Large intestine (tissue), 3 donors: ENCODE measurements at regions not wholly inside any gene's neighbourhood (a gene's known extent, or its start where the extent isn't known, plus 50 kb on each side); places are given as distances from the start of the nearest gene placed in this dataset.
"Not testable (repeated sequence)": the region's sequence is repeated elsewhere in the genome, so short reads cannot be mapped to it uniquely, and the experiment has no call there.

Source experiments
- DNase-seq, 2 donors: peaks; one replicate each; pipeline versions ENCODE4 v3.0.0 to v3.0.0-alpha.2; 2013
- H3K27ac ChIP-seq: one replicate; pipeline ENCODE4 v1.5.1; 2013; ENCODE audit warnings: low read length
- H3K27me3 ChIP-seq: 2 replicates; pipeline ENCODE4 v1.6.1; 2013; ENCODE audit warnings: low read length; ENCODE audit not compliant: control insufficient read depth, insufficient read depth
- H3K36me3 ChIP-seq: 2 replicates; pipeline ENCODE4 v1.6.1; 2013; ENCODE audit warnings: low read length; ENCODE audit not compliant: control insufficient read depth, insufficient read depth
- H3K4me1 ChIP-seq: one replicate; pipeline ENCODE4 v1.6.1; 2013; ENCODE audit warnings: low read length; ENCODE audit not compliant: control insufficient read depth, insufficient read depth
- H3K4me3 ChIP-seq: one replicate; pipeline ENCODE4 v1.5.1; 2013; ENCODE audit warnings: low read length
- H3K9me3 ChIP-seq: one replicate; pipeline ENCODE4 v1.6.1; 2013; ENCODE audit warnings: mild to moderate bottlenecking, low read depth, low read length, moderate library complexity; ENCODE audit not compliant: control insufficient read depth
- WGBS: methylation state at CpG from one replicate; pipeline ENCODE4 v1.1.5; 2013; ENCODE audit warnings: low lambda C conversion rate; ENCODE audit not compliant: insufficient coverage; 5-methylcytosine and 5-hydroxymethylcytosine counted together

DNA sequence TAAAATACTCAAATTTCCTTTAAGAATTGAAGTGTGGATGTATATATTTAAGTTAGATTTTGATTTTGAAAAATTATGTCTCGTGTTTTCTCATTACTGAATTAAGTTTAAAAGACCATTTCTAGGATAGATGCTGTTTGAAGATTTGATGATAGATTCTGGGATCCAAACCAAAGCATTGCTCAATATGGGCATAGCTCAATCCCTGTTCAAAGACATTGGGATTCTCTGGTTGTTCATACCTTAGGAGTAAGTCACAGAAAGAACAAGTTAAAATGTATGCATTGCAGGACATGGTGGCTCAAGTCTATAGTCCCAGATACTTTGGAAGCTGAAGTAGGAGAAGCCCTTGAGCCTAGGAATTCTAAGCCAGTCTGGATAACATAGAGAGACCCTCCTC, 622.3 kb downstream of the ADCYAP1 start:
- WGBS, result 50% methylated on average over 1 of the region's 1 CpG
- Histone ChIP-seq H3K4me3 (no peak overlapping the region), H3K27me3 (no peaks in the 10 kb centered on the region), H3K36me3 (no peaks in the 10 kb centered on the region), H3K27ac (no peak overlapping the region), H3K9me3 (no peaks in the 10 kb centered on the region), H3K4me1 (no peaks in the 10 kb centered on the region)
- no peak for DNase-seq

DNA sequence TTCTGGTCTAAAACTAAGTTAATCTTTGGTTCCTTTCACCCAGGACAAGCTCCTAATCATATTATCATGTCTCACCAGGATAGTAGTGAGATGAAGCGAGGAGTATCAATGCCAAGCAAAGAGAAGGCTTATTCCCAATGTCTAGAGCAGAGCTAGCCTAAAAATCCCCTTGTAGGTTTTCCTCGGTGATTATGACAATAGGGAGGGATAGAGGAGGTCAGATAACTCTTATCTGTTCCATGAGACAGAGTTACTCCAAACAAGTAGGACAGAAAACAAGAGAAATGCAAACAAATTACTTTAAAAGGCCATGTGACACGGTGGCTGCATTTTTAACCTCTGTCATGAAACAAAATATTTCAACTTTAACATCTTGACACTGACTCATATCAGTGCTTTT, 623.1 kb downstream of the ADCYAP1 start:
- Histone ChIP-seq H3K9me3 (no peaks in the 10 kb centered on the region), H3K27me3 (no peaks in the 10 kb centered on the region), H3K27ac (no peak overlapping the region), H3K4me3 (no peak overlapping the region), H3K4me1 (no peaks in the 10 kb centered on the region), H3K36me3 (no peaks in the 10 kb centered on the region)
- no peak for DNase-seq
- no CpG with 5 or more reads among the region's 3 CpGs for WGBS

DNA sequence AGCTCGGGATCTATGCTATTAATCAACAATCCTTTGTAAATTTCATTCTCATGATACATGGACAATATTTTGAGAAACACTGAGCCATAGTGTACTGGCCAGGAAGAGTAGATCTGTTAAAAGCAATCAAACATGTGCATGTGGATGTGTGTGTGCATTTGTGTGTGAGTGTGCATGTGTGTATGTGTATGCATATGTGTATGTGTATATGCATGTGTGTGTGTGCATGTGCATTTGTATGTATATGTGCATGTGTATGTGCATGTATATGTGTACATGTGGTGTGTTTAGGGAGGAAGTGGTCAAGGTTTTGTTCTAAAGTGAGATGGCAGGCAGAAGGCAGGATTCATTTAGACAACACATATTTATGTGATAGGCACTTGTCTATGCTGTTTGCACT, 623.8 kb downstream of the ADCYAP1 start:
- no peak overlapping the region for H3K27ac ChIP-seq
- no peak for DNase-seq
- WGBS, result no CpG with 5 or more reads among the region's 1 CpG

DNA sequence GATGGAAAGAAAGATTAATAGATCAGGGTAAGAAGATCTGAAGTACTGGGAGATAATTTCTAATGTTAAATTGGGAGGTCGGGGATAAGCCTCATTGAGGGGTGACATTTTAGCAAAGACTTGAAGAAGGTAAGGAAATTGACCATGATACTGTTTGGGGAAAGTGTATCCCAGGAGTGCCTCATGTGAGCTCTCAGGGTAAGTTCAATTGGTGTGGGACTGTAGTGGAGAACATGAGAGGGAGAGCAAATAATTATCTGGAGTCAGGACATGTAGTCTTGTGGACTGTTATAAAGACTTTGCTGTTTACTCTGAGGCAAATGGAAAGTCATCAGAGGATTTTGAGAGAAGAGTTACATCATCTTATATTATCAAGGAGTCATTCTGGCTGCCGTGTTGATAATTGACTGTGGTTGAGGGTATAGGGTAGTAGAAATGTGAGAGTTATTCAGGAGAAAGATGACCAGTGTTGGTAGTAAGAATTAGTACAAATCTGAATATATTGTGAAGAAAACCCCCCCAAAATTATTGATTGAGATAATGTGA, 624.4 kb downstream of the ADCYAP1 start:
- no peak overlapping the region for H3K4me3 ChIP-seq

More for the DNA sequence above, 623.8 kb downstream of the ADCYAP1 start:
- Histone ChIP-seq H3K36me3 (no peaks in the 10 kb centered on the region), H3K4me1 (no peaks in the 10 kb centered on the region), H3K9me3 (no peaks in the 10 kb centered on the region), H3K4me3 (no peak overlapping the region), H3K27me3 (no peaks in the 10 kb centered on the region)

DNA sequence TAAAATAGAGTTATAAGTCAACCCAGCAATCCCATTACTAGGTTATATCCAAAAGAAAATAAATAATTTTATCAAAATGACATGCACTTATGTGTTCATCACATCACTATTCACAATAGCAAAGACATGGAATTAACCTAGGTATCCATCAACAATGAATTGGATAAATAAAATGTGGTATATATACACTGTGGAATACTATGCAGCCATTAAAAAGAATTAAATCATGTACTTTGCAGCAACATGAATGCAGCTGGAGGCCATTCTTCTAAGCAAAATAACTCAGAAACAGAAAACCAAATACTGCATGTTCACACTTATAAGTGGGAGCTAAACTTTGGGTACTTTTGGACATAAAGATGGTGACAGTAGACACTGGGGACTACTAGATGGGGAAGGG, 626.0 kb downstream of the ADCYAP1 start:
- Histone ChIP-seq H3K4me1 (no peaks in the 10 kb centered on the region), H3K27me3 (no peaks in the 10 kb centered on the region), H3K27ac (no peak overlapping the region), H3K9me3 (no peaks in the 10 kb centered on the region), H3K4me3 (no peak overlapping the region), H3K36me3 (no peaks in the 10 kb centered on the region)
- no peak for DNase-seq

More for the DNA sequence above, 624.4 kb downstream of the ADCYAP1 start:
- H3K4me1 ChIP-seq, result no peaks in the 10 kb centered on the region
- no peak overlapping the region for H3K27ac ChIP-seq
- 82% methylated on average over 2 of the region's 2 CpGs for WGBS
- H3K27me3 ChIP-seq, result no peaks in the 10 kb centered on the region
- no peaks in the 10 kb centered on the region for H3K36me3 ChIP-seq
- no peaks in the 10 kb centered on the region for H3K9me3 ChIP-seq
- no peak for DNase-seq

DNA sequence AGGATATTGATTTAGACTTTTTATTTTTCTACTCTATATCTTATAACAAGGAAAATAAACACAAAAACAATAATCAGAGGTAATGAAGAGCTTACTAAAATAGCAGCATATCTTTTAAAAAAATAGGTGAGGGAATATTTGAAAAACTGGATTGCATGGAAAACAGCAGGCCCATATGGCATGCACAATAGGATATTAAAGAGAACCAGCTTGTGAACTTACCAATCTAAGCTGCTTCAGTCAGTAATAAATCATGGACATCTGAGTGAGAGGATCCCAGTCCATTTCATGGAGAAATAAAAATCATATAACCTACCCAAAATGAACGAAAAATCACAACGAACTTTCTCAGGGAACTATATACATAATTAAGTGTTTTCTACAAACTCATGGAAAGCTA, 634.6 kb downstream of the ADCYAP1 start:
- no peak for DNase-seq
- Histone ChIP-seq H3K4me3 (no peak overlapping the region), H3K4me1 (no peaks in the 10 kb centered on the region), H3K27me3 (no peaks in the 10 kb centered on the region), H3K27ac (no peak overlapping the region), H3K9me3 (no peaks in the 10 kb centered on the region), H3K36me3 (no peaks in the 10 kb centered on the region)
- WGBS, result 100% methylated on average over 2 of the region's 2 CpGs

DNA sequence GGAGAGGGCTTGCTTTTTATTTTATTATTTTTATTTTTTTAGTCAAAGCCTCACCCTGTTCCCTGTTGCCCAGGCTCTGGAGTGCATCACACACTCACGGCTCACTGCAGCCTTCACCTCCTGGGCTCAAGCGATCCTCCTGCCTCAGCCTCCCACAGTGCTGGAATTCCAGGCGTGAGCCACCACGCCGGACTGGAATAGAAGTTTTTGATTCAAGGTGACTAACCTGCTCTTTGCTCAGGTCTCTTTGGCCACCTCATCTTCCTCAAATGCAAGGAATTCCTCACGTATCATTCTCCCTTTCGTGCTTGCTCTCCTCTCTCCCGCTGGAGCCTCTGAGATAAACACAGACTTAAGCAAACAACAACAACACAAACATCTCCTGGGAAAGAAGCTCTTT, 636.8 kb downstream of the ADCYAP1 start:
- Histone ChIP-seq H3K9me3 (no peaks in the 10 kb centered on the region), H3K36me3 (no peaks in the 10 kb centered on the region), H3K4me3 (no peak overlapping the region), H3K27ac (no peak overlapping the region), H3K27me3 (no peaks in the 10 kb centered on the region), H3K4me1 (no peaks in the 10 kb centered on the region)
- 55% methylated on average over 4 of the region's 8 CpGs for WGBS
- DNase-seq, result no peak

DNA sequence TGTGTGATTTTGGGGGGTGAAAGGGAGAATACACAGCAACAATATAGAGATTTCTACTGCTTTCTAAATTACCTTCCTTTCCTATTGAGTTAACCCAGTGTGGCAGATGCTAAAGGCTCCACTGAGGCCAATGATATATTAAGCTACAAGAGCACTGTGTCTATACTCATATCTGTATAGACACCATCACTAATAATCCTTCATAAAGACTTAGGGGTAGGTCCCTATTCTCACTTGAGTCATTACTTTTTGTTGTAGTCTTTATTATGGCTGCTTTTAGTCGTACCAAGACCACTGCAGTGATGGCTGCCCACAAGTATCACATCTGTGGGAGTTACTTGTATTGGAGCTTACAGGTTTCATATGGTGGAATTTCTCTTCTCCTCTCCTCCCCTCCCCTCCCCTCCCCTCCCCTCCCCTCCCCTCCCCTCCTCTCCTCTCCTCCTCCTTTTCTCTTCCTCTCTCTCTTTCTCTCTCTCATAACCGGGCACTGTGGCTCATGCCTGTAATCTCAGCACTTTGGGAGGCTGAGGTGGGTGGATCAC, 637.6 kb downstream of the ADCYAP1 start:
- no peaks in the 10 kb centered on the region for H3K36me3 ChIP-seq
- H3K4me3 ChIP-seq, result no peak overlapping the region
- H3K27ac ChIP-seq, result no peak overlapping the region
- no peaks in the 10 kb centered on the region for H3K9me3 ChIP-seq
- WGBS, result no CpG with 5 or more reads among the region's 2 CpGs
- H3K27me3 ChIP-seq, result no peaks in the 10 kb centered on the region
- H3K4me1 ChIP-seq, result no peaks in the 10 kb centered on the region
- DNase-seq, result no peak

DNA sequence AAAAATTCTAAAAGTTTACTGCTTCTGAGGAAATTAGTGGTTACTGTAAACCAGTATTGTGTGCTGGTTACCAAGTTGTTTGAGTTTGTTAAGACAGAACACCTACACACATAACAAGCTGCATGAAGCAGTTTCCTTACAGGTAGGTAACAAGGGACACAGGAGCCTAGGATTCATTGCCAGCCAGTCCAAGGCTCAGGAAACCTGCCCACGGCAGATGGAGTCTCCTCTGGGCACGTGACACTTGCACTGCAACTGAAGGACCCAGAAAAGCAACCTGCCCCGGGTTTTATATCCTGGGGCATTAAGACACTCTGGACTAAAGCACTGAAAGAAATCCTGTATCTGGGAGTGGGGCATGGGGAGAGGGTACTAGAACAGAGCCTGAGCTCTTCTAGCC, 639.3 kb downstream of the ADCYAP1 start:
- no peak overlapping the region for H3K4me3 ChIP-seq
- DNase-seq, result no peak
- H3K27me3 ChIP-seq, result no peaks in the 10 kb centered on the region
- H3K4me1 ChIP-seq, result no peaks in the 10 kb centered on the region
- WGBS, result no CpG with 5 or more reads among the region's 3 CpGs
- no peaks in the 10 kb centered on the region for H3K36me3 ChIP-seq
- no peaks in the 10 kb centered on the region for H3K9me3 ChIP-seq
- H3K27ac ChIP-seq, result no peak overlapping the region

DNA sequence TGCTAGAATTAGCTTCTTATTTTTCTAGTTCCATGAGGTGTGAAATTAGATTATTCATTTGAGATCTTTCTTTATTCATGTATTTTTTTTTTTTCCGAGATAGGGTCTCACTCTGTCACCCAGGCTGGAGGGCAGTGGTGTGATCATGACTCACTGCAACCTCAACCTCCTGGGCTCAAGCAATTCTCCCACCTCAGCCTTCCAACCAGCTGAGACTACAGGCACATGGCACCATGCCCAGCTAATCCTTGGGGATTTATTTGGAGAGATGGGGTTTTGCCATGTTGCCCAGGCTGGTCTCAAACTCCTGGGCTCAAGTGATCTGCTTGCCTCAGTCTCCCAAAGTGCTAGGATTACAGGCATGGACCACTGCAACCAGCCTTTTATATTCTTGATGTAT, 653.0 kb downstream of the ADCYAP1 start:
- H3K4me1 ChIP-seq, H3K27me3 ChIP-seq, H3K4me3 ChIP-seq, H3K27ac ChIP-seq, H3K36me3 ChIP-seq, H3K9me3 ChIP-seq, DNase-seq: not testable (repeated sequence)
- no CpG with 5 or more reads among the region's 1 CpG for WGBS

DNA sequence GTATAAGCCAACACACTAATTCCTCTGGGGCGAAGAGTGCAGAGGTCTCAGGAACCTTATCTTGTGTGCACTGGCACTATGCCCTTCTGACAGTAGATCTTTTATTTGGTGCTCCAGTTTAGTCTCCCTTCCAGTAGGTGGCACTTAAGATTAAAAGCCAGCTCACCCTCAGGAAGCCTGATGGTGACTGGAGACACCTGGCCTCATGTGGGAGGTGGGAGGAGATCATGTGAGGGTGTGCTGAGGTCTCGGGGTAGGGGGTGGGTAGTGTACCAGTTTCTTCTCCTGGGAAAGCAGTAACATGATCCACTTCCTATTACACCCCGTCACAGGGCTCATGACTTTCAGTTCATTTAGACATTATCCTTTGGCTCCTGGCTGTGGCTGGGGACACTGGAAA, 654.9 kb downstream of the ADCYAP1 start:
- DNase-seq, result peak in 1 of 2 donors; percentile 2
- WGBS, result no CpG with 5 or more reads among the region's 3 CpGs
- no peaks in the 10 kb centered on the region for H3K4me1 ChIP-seq

More for the DNA sequence above, 654.9 kb downstream of the ADCYAP1 start:
- Histone ChIP-seq H3K9me3 (no peaks in the 10 kb centered on the region), H3K36me3 (no peaks in the 10 kb centered on the region), H3K4me3 (no peak overlapping the region), H3K27me3 (no peaks in the 10 kb centered on the region), H3K27ac (no peak overlapping the region)
